HG03558 (cell line): ENCODE measurements at regions not wholly inside any gene's neighbourhood (a gene's known extent, or its start where the extent isn't known, plus 50 kb on each side); places are given as distances from the start of the nearest gene placed in this dataset.
"Not testable (repeated sequence)": the region's sequence is repeated elsewhere in the genome, so short reads cannot be mapped to it uniquely, and the experiment has no call there.

Experiments used
- ATAC-seq: cut with Tn5 transposase; IDR thresholded peaks from one replicate; pipeline ENCODE4 v1.9.1; 2021; ENCODE audit warnings: moderate number of reproducible peaks; ENCODE audit not compliant: unreplicated experiment; ENCODE audit errors: extremely low read depth

DNA sequence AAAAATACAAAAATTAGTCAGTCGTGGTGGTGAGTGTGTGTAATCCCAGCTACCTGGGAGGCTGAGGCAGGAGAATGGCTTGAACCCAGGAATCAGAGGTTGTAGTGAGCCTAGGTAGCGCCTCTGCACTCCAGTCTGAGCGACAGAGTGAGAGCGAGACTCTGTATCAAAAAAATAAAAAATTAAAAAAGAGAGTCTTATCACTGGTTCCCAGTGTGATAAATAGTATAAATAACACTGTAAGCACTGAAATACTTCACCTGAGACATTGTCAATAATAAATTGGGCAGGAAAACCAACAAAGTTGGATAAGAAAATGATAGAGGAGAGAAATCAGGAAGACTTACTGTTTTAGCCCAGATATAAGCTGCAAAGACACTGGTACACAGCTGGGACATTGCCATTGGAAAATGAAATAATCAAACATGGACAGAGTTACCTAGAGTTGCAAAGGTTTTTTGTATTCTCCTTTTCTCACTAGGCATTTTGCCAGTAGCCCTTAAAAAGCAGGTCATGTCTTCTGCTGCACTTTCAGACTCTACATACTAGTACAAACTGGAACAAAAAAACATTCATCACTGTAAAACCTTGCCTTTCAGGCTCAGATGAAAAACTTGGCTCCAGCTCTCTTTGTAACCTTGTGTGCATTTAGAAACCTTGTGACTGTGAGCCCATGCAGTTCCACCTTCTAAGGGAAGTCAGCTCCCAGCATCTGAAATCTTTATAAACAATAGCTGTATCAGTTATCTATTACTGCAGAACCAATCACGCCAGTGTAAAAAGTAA is 55.0 kb upstream of the PPP1R2C start:
- ATAC-seq, result no peak

DNA sequence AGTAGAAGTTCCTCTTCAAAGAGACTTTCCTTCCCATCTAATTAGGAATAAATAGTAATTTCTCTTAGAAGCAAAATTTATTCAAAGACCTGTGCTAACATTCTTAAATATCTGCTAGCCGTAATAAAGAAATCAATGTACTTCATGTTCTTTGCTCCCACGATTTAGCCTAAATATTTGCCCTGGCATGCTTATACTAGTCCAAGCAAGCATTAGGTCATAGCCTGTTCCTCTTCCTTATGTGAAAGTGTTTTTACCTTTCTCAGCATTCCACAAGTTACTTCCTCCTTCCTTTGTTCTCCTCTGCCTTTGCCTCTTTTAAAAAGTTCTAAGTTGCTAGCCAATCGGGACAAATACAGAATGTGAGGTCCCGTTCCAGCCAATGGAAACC is 55.6 kb upstream of the PPP1R2C start:
- ATAC-seq, result not testable (repeated sequence)

DNA sequence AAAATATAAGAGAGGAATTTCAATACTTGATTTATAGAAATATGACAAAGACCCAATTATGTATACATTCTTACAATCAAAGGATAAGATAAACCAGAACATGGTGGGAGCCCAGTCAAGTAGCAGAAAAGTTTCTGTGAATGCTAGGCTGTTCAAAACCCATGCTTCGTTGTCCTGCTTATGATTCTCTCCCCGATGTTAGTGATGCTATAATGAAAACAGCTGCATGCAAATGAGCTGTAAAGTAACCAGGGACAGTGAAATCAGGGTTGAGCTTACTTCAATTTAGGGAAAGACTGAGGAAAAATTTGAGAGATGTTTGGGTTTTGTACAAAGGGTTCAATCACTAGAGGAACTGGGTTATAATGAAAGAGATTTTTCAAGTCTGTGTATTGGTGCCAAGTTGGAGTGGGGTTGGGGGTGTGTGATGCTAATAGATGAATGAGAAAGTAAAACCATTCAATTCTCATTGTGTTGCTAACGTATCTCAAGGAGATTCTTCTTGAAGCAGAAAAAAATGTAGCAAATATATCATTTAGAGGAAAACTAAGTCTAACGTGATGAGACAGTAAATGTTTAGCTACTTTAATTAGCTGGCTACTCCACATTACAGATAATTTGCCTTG is 59.3 kb upstream of the PPP1R2C start:
- ATAC-seq, result no peak

GRCh38 chrX:42837747-42838146 is 59.8 kb upstream of the PPP1R2C start:
- no peak for ATAC-seq

- ATAC-seq, result no peak
Observed at GRCh38 chrX:42839632-42840031, 61.7 kb upstream of the PPP1R2C start.

DNA sequence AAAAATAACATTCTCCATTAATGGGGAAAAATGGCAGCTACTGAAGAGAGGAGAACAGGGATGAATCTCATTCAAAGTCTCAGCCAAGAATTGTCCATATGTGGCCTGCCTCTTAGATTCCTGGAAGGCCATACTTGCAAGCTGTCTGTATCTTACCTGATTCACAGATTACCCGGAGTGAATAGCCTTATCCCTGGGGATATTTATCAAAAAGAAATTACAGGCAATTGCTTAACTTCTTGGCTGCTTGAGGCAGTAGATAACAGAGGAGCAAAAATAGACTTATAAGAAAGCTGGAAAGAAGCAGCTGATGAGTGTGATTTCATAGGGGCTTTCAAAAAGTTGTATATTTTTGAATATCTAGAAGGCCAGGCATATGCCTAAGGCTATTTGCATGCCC is 68.8 kb upstream of the PPP1R2C start:
- no peak for ATAC-seq

GRCh38 chrX:42855259-42855658 is 77.3 kb upstream of the PPP1R2C start:
- ATAC-seq, result no peak

DNA sequence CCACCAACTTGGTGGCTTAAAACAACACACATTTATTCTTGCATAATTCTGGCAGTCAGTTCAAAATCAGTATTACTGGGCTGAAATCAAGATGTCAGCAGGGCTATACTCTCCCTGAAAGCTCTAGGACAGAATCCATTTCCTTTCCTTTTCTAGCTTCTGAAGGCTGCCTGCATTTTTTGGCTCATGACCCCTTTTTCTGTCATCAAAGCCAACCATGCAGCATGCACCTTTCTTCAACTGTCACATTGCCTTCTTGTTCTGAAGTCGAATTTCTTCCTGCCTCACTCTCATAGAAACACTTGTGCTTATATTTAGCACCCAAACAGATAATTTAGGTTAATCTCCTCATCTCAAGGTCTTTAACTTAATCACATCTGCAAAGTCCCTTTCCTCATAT is 79.8 kb upstream of the PPP1R2C start:
- ATAC-seq, result no peak

DNA sequence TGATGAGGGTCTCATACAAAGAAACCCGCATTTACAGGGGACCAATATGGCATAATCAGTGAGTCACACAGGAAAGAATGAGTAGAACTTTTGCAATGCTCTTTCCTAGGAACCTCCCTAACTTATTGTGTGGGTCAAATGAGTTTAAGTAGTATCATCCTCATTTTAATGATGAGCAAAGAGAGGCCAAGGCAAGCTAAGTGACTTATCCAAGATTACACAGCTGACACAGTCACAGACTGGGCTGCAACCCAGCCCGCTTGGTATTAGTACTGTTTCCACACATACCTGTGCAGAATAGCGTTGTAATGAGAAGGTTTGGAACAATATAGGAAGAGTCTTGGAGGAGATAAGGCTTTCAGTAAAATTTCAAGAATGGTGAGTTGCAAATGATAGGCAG is 91.0 kb upstream of the PPP1R2C start:
- no peak for ATAC-seq

DNA sequence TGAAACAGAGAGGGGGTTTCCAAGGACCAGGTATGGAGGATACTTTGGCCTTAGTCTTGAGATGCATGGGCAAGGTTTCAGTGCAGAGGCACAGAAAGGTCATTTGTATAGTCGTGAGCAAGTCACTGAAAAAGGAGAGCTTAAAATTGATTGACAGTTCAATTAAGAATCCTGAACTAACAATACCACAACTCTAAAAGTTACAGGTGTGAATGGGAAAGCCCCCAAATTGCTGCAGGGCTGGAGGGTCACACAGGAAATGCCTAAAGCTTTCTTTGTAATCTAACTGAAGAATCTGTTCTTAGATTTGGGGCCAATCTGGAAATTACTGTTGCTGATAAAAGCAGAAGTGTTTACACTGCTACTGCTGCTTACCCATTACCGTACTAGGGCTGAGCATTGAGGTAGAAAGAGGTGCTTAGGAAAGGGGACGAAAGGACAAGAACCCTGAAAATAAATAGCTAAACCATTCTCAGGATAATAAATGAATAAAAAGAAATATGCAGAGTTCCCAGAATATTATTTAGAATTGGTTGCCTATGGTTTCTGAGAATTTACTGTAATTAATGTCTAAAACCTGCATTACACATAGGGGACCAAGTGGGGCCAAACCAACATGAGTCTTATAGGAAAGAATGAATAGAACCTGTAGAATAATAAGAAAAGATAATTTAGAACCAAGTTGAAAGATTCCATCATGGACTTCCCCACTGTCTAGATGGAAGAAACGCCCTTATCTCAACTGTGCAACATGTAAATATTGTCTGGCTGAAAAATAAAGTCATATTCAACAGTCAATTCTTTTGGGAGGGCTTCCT is 91.9 kb upstream of the PPP1R2C start:
- peak; percentile 80 for ATAC-seq

DNA sequence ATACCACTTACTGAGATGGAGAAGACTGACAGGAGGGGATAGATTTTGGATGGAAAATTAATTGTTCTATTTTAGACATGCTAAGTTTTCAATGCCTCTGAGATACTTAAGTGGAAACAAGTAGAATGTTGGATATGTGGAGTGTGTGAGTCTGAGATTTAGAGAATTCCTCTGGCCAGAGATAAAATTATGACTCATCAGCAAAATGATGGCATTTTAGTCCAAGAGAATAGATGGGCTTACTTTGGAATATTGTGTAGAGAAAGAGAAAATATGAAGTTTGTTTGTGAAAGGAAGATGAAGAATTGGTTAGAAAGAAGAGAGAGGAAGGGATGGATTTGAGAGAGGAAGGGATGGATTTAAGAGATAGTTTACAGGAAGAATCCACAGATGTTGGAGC is 108.6 kb upstream of the PPP1R2C start:
- no peak for ATAC-seq

DNA sequence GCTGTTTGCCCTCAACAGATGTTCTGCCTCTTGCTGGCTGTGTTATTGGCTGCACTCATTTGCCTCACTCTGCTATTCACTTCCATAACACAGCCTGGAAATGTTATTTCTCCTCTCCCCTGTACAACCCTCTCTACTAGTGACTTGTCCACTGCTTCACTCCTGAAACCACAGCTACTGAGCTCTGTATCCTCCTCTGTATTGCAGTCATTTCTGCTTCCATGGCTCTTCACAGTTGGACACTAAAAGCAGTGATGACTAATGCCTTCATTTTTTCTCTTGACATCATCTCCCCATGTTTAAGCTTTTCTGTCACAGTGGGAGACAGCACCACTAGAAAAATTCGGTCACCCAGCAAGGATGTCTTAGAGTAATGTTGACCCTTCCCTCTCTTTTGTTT is 123.0 kb upstream of the PPP1R2C start:
- ATAC-seq, result no peak

- ATAC-seq, result no peak
Observed at GRCh38 chrX:42902513-42902912, 124.5 kb upstream of the PPP1R2C start.

DNA sequence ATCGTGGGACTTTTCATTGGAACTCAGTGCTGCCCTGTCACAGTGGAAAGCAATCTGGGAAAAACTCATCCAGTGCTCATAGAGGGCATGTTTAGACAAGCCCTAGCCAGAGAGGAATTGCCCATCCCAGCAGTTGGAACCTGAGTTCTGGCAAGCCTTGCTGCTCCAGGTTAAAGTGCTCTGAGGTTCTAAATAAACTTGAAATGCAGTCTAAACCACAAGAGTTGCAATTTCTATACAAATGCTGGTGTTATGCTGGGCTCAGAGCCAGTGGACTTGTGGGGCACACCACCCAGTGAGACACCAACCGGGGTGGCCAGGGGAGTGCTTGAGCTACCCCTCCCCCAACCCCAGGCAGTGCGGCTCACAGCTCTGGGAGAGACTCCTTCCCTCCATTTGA is 142.8 kb upstream of the PPP1R2C start:
- ATAC-seq, result no peak

GRCh38 chrX:42930071-42930470 is 152.1 kb upstream of the PPP1R2C start:
- no peak for ATAC-seq

DNA sequence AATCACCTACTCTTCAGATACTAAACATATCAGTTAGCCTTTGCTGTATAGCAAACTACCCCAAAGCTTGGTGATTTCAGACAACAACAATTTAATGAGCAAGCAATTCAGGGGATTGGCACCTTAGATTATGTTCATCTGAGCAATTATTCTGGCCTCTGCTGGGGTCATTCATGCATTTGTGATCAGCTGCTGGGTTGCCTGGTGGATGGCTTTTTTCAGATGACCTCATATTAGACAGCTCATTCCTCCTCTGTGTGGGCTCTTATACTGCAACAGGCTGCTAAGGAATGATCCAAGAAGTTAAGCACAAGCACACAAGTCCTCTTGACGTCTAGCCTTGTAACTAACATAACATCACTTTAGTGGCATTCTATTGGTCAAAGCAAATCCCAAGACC is 153.0 kb upstream of the PPP1R2C start:
- no peak for ATAC-seq

- no peak for ATAC-seq
Observed at GRCh38 chrX:42933187-42933586, 155.2 kb upstream of the PPP1R2C start.

- ATAC-seq, result peak; percentile 91
Observed at GRCh38 chrX:42934020-42934726, 156.2 kb upstream of the PPP1R2C start.

DNA sequence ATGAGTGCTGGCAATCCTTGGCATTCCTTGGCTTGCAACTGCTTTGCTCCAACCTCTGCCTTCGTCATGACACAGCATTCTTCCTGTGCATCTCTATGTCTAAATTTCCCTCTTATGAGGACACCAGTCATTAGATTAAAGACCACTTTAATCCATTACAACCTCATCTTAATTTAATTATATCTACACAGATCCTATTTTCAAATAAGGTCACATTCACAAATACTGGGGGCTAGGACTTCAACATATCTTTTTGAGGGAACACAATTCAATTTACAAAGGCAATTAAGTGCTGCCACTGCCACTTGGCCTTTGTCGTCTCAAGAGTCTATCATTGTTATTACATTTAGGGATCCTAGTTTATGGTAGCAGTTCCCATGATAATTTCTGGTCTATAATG is 163.7 kb upstream of the PPP1R2C start:
- no peak for ATAC-seq

DNA sequence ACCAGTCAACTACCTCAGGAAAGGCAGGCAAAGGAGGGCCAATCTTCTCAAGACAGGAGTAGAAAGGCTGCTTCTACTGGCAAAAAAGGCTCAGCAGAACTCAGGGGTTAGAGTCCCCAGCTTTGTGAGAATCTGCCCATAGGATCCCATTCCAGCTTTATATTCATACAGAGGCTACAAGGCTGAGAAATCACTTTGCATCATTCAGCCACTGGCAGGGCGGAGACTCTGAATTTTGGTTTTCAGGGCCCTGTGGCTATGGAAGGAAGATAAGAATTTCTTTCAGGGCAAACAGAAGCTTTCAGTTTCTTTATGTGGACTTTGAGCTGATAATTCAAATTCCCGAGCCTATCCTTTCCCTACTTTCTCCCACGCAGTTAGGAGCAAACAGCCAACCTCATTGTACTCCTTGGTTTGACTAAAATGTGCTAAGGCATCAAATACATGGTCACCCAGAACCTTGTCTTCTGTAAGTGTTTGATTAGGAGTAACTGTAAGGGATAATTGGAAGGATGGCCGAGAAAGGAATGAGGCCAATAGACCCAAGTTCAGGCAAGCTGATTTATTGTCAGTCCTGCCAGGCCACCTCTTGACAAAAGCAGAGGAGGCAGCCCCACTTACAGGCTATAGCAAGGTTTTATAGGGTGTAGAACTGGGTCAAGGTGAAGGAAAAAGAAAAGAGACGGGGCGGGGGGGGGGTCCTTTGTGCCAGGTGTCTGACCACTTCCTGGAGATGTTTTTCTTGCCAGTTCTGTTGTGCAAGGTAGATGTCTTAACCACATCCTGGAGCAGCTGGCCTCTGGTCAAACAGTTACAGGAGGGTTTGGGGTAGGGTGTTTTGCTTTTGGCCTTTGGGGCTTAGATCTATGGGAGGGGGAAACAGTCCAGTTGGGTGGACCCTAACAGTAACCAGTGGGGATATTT is 165.3 kb upstream of the PPP1R2C start:
- peak; percentile 54 for ATAC-seq
